BLaER1 (cell line): ENCODE measurements at regions not wholly inside any gene's neighbourhood (a gene's known extent, or its start where the extent isn't known, plus 50 kb on each side); places are given as distances from the start of the nearest gene placed in this dataset.

ENCODE experiments used
- H3K27ac ChIP-seq: shearing (Covaris generic); formaldehyde crosslinking; 2 replicates; pipeline ENCODE4 v1.8.1; 2022
- H3K27me3 ChIP-seq: shearing (Covaris generic); formaldehyde crosslinking; 2 replicates; pipeline ENCODE4 v1.8.1; 2022
- H3K36me3 ChIP-seq: shearing (Covaris generic); formaldehyde crosslinking; 2 replicates; pipeline ENCODE4 v1.8.1; 2022
- H3K4me1 ChIP-seq: shearing (Covaris generic); formaldehyde crosslinking; 2 replicates; pipeline ENCODE4 v1.8.1; 2022
- H3K4me2 ChIP-seq: shearing (Covaris generic); formaldehyde crosslinking; 2 replicates; pipeline ENCODE4 v1.8.1; 2022
- H3K4me3 ChIP-seq: shearing (Covaris generic); formaldehyde crosslinking; 2 replicates; pipeline ENCODE4 v1.8.1; 2022
- H3K9ac ChIP-seq: shearing (Covaris generic); formaldehyde crosslinking; 2 replicates; pipeline ENCODE4 v1.8.1; 2022
- H3K9me3 ChIP-seq: shearing (Covaris generic); formaldehyde crosslinking; 2 replicates; pipeline ENCODE4 v1.8.1; 2022
- H4K20me1 ChIP-seq: shearing (Covaris generic); formaldehyde crosslinking; 2 replicates; pipeline ENCODE4 v1.8.1; 2022
- Cebpa-rat ChIP-seq: shearing (Covaris generic); IDR thresholded peaks from 2 replicates; pipeline ENCODE4 v1.8.1; 2022

GRCh38 chr1:209029737-209030136 is 553.8 kb upstream of the CAMK1G start:
- H3K9me3 ChIP-seq: no peaks in the 10 kb centered on the region
- H3K4me3 ChIP-seq: no peak overlapping the region
- no peaks in the 10 kb centered on the region for H3K4me1 ChIP-seq
- no peaks in the 10 kb centered on the region for H3K27me3 ChIP-seq
- no peak for TF ChIP-seq Cebpa-rat
- H3K4me2 ChIP-seq: no peak overlapping the region
- no peak overlapping the region for H3K9ac ChIP-seq
- H3K36me3 ChIP-seq: no peaks in the 10 kb centered on the region
- H3K27ac ChIP-seq: no peak overlapping the region
- no peaks in the 10 kb centered on the region for H4K20me1 ChIP-seq

GRCh38 chr1:209030454-209031167 is 552.9 kb upstream of the CAMK1G start:
- H3K27me3 ChIP-seq: no peaks in the 10 kb centered on the region
- H3K27ac ChIP-seq: no peak overlapping the region
- H3K36me3 ChIP-seq: no peaks in the 10 kb centered on the region
- no peak for TF ChIP-seq Cebpa-rat
- H3K9me3 ChIP-seq: no peaks in the 10 kb centered on the region
- H3K4me2 ChIP-seq: no peak overlapping the region
- H3K9ac ChIP-seq: no peak overlapping the region
- no peaks in the 10 kb centered on the region for H3K4me1 ChIP-seq
- no peak overlapping the region for H3K4me3 ChIP-seq
- H4K20me1 ChIP-seq: no peaks in the 10 kb centered on the region

- Histone ChIP-seq H3K27me3 (no peaks in the 10 kb centered on the region), H3K36me3 (no peaks in the 10 kb centered on the region), H4K20me1 (no peaks in the 10 kb centered on the region), H3K9ac (no peak overlapping the region), H3K4me1 (peaks cover 10% of the 10 kb centered on the region), H3K27ac (no peak overlapping the region), H3K4me2 (no peak overlapping the region), H3K4me3 (no peak overlapping the region), H3K9me3 (no peaks in the 10 kb centered on the region)
- TF ChIP-seq Cebpa-rat: no peak
Measured at GRCh38 chr1:209037064-209037463, 546.5 kb upstream of the CAMK1G start.

- no peak for TF ChIP-seq Cebpa-rat
- Histone ChIP-seq H3K4me1 (peaks cover 10% of the 10 kb centered on the region), H4K20me1 (no peaks in the 10 kb centered on the region), H3K27me3 (no peaks in the 10 kb centered on the region), H3K9ac (no peak overlapping the region), H3K36me3 (no peaks in the 10 kb centered on the region), H3K4me3 (no peak overlapping the region), H3K27ac (no peak overlapping the region), H3K9me3 (no peaks in the 10 kb centered on the region), H3K4me2 (no peak overlapping the region)
Measured at GRCh38 chr1:209038316-209038715, 545.2 kb upstream of the CAMK1G start.

GRCh38 chr1:209038735-209039134 is 544.8 kb upstream of the CAMK1G start:
- Histone ChIP-seq H3K36me3 (no peaks in the 10 kb centered on the region), H4K20me1 (no peaks in the 10 kb centered on the region), H3K9me3 (no peaks in the 10 kb centered on the region), H3K4me3 (no peak overlapping the region), H3K4me2 (no peak overlapping the region; the same call in 1 of the 2 replicates), H3K27ac (no peak overlapping the region), H3K4me1 (peaks cover 10% of the 10 kb centered on the region), H3K27me3 (no peaks in the 10 kb centered on the region), H3K9ac (no peak overlapping the region)
- no peak for TF ChIP-seq Cebpa-rat

- H3K27ac ChIP-seq: no peak overlapping the region
Measured at GRCh38 chr1:209040351-209040750, 543.2 kb upstream of the CAMK1G start.

GRCh38 chr1:209041927-209042326 is 541.6 kb upstream of the CAMK1G start:
- H3K4me2 ChIP-seq: no peak overlapping the region
- TF ChIP-seq Cebpa-rat: no peak

More at GRCh38 chr1:209040351-209040750, 543.2 kb upstream of the CAMK1G start:
- Histone ChIP-seq H3K27me3 (no peaks in the 10 kb centered on the region), H4K20me1 (no peaks in the 10 kb centered on the region), H3K4me2 (no peak overlapping the region), H3K4me3 (no peak overlapping the region), H3K4me1 (peaks cover 10% of the 10 kb centered on the region), H3K9me3 (no peaks in the 10 kb centered on the region), H3K9ac (no peak overlapping the region), H3K36me3 (no peaks in the 10 kb centered on the region)
- TF ChIP-seq Cebpa-rat: no peak

GRCh38 chr1:209042413-209042812 is 541.1 kb upstream of the CAMK1G start:
- Histone ChIP-seq H3K9ac (no peak overlapping the region), H3K36me3 (no peaks in the 10 kb centered on the region), H3K27ac (no peak overlapping the region), H3K4me3 (no peak overlapping the region), H3K9me3 (no peaks in the 10 kb centered on the region), H3K27me3 (no peaks in the 10 kb centered on the region), H4K20me1 (no peaks in the 10 kb centered on the region), H3K4me2 (no peak overlapping the region), H3K4me1 (peaks cover 10% of the 10 kb centered on the region)
- no peak for TF ChIP-seq Cebpa-rat

More at GRCh38 chr1:209041927-209042326, 541.6 kb upstream of the CAMK1G start:
- no peaks in the 10 kb centered on the region for H3K9me3 ChIP-seq
- no peak overlapping the region for H3K9ac ChIP-seq
- H3K4me1 ChIP-seq: peaks cover 10% of the 10 kb centered on the region
- H3K27ac ChIP-seq: no peak overlapping the region
- H4K20me1 ChIP-seq: no peaks in the 10 kb centered on the region
- no peak overlapping the region for H3K4me3 ChIP-seq
- H3K36me3 ChIP-seq: no peaks in the 10 kb centered on the region
- H3K27me3 ChIP-seq: no peaks in the 10 kb centered on the region

GRCh38 chr1:209045331-209046057 is 538.0 kb upstream of the CAMK1G start:
- Histone ChIP-seq H3K4me3 (no peak overlapping the region), H3K36me3 (no peaks in the 10 kb centered on the region), H4K20me1 (no peaks in the 10 kb centered on the region), H3K9ac (no peak overlapping the region), H3K4me1 (no peaks in the 10 kb centered on the region), H3K27me3 (no peaks in the 10 kb centered on the region), H3K4me2 (no peak overlapping the region), H3K9me3 (no peaks in the 10 kb centered on the region), H3K27ac (no peak overlapping the region)
- TF ChIP-seq Cebpa-rat: no peak

- no peaks in the 10 kb centered on the region for H3K4me1 ChIP-seq
- H3K27ac ChIP-seq: no peak overlapping the region
- no peaks in the 10 kb centered on the region for H3K36me3 ChIP-seq
- TF ChIP-seq Cebpa-rat: no peak
- H3K4me2 ChIP-seq: no peak overlapping the region
- H4K20me1 ChIP-seq: no peaks in the 10 kb centered on the region
- H3K9ac ChIP-seq: no peak overlapping the region
- H3K4me3 ChIP-seq: no peak overlapping the region
- no peaks in the 10 kb centered on the region for H3K27me3 ChIP-seq
- H3K9me3 ChIP-seq: no peaks in the 10 kb centered on the region
Measured at GRCh38 chr1:209046058-209046417, 537.5 kb upstream of the CAMK1G start.
